Kidney (tissue), 13 donors: ENCODE measurements at regions not wholly inside any gene's neighbourhood (a gene's known extent, or its start where the extent isn't known, plus 50 kb on each side); places are given as distances from the start of the nearest gene placed in this dataset.

Experiments
- DNase-seq, 5 donors: peaks; one replicate each; pipeline ENCODE4 v3.0.0-alpha.2; 2013 to 2020
- FAIRE-seq: peaks from 2 replicates; lab custom pipeline; 2012; peaks lifted over from hg19 to GRCh38; lab: Jason Lieb, UNC
- H3K27ac ChIP-seq, 2 donors: one replicate each; pipeline ENCODE4 v1.7.0; 2013; ENCODE audit warnings: low read depth in 2 of 2, low read length in 2 of 2, inconsistent platforms in 1 of 2
- H3K27me3 ChIP-seq: one replicate; pipeline ENCODE4 v1.7.1; 2013; ENCODE audit warnings: low read length, inconsistent platforms; ENCODE audit not compliant: control insufficient read depth, insufficient read depth
- H3K36me3 ChIP-seq, 3 donors: one replicate each; pipeline versions ENCODE4 v1.7.0 to v1.7.1; 2013; ENCODE audit warnings: low read length in 3 of 3, control low read depth in 1 of 3, inconsistent platforms in 1 of 3; ENCODE audit not compliant: insufficient read depth in 3 of 3, control insufficient read depth in 2 of 3
- H3K4me1 ChIP-seq, 3 donors: one replicate each; pipeline versions ENCODE4 v1.7.0 to v1.7.1; 2013; ENCODE audit warnings: low read length in 3 of 3, inconsistent platforms in 1 of 3, low read depth in 1 of 3; ENCODE audit not compliant: control insufficient read depth in 2 of 3, insufficient read depth in 2 of 3
- H3K4me3 ChIP-seq, 3 donors: one replicate each; pipeline versions ENCODE4 v1.7.0 to v1.8.1; 2013; ENCODE audit warnings: low read length in 3 of 3, control low read depth in 1 of 3, inconsistent platforms in 1 of 3
- H3K9ac ChIP-seq, 3 donors: one replicate each; pipeline versions ENCODE4 v1.7.0 to v1.7.1; 2013; ENCODE audit warnings: low read length in 3 of 3, control low read depth in 1 of 3, inconsistent platforms in 1 of 3
- H3K9me3 ChIP-seq, 3 donors: one replicate each; pipeline versions ENCODE4 v1.7.0 to v1.7.1; 2013; ENCODE audit warnings: low read length in 3 of 3, control low read depth in 1 of 3, inconsistent platforms in 1 of 3; ENCODE audit not compliant: control insufficient read depth in 2 of 3, insufficient read depth in 1 of 3
- CTCF ChIP-seq: IDR thresholded peaks from 3 replicates; pipeline ENCODE4 v1.5.1; 2012; ENCODE audit warnings: mild to moderate bottlenecking, moderate library complexity, borderline replicate concordance; ENCODE audit not compliant: insufficient read depth; ENCODE audit errors: extremely low read depth
- intact Hi-C: fragments of 100-400 bp; cut with DNase I; formaldehyde crosslinking; loops from one replicate; pipeline ENCODE4 v1.11.1; 2022
- donor health status: control.
- donor health status: control.
- donor health status: control.
- donor health status: control.
- donor health status: control.
- donor health status: DM: yes; HTN: yes; CAD: no.
- donor health status: Normal renal cell carcinoma (clear cell type).

DNA sequence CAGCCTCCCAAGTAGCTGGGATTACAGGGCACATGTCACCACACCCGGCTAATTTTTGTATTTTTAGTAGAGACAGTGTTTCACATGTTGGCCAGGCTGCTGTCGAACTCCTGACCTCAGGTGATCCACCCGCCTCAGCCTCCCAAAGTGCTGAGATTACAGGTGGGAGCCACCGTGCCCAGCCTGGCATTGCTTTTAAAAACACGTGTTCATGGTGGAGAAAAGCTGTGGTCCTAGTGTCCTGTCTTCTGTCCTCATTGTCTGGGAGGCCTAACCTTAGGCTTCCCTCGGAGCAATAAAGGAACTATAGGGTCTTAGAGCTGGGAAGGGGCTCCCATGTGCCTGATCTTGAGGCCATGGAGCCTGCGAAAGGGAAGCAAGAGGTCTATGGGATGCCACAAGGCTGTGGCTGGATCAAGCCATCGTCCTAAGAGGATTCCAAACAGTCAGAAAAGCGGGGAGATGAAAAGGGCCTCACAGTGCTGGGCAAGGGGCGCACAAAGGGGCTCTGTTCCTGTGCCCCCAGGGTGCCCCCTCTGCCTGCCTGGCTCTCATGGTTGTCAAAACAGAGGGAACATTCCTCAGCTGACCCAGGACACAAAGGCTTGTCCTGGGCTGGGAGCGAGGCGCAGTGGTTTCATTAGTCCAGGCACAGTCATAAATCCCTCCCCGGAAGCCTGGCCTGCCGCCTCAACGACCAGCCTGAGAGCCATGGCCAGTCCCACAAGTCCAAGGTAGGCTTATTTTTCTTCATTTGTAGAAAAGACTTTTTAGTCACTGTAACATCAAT, 106.6 kb upstream of the TNS3 start:
- intact Hi-C loops: no loop called here
- no peak for FAIRE-seq

GRCh38 chr7:47685712-47686376, 103.9 kb upstream of the TNS3 start:
- Histone ChIP-seq H3K36me3 (no peaks in the 10 kb centered on the region), H3K27me3 (no peaks in the 10 kb centered on the region), H3K4me1 (peaks cover 0 to 11% (median 6%) of the 10 kb centered on the region in 3 donors), H3K4me3 (no peak overlapping the region), H3K9ac (no peak overlapping the region), H3K27ac (no peak overlapping the region), H3K9me3 (no peaks in the 10 kb centered on the region)
- FAIRE-seq (no peak), DNase-seq (no peak)
- TF ChIP-seq CTCF: no peak
- intact Hi-C loops: no loop called here

More for the DNA sequence above, 106.6 kb upstream of the TNS3 start:
- peak in 2 of 5 donors; percentile 62 to 69 for DNase-seq
- Histone ChIP-seq H3K27me3 (no peaks in the 10 kb centered on the region), H3K4me1 (peaks cover 0 to 11% (median 10%) of the 10 kb centered on the region in 3 donors), H3K9me3 (no peaks in the 10 kb centered on the region), H3K27ac (no peak overlapping the region), H3K4me3 (no peak overlapping the region), H3K9ac (no peak overlapping the region), H3K36me3 (no peaks in the 10 kb centered on the region)
- no peak for TF ChIP-seq CTCF

- Histone ChIP-seq H3K9me3 (no peaks in the 10 kb centered on the region), H3K4me1 (peaks cover 0 to 11% (median 6%) of the 10 kb centered on the region in 3 donors), H3K27me3 (no peaks in the 10 kb centered on the region), H3K4me3 (no peak overlapping the region), H3K27ac (no peak overlapping the region), H3K9ac (no peak overlapping the region), H3K36me3 (no peaks in the 10 kb centered on the region)
- TF ChIP-seq CTCF: no peak
- no peak for DNase-seq
- intact Hi-C loops: no loop called here
- FAIRE-seq: no peak
Observed at GRCh38 chr7:47685151-47685550, 103.2 kb upstream of the TNS3 start.
